GM21526 (cell line): ENCODE measurements at regions not wholly inside any gene's neighbourhood (a gene's known extent, or its start where the extent isn't known, plus 50 kb on each side); places are given as distances from the start of the nearest gene placed in this dataset.
"Not testable (repeated sequence)": the region's sequence is repeated elsewhere in the genome, so short reads cannot be mapped to it uniquely, and the experiment has no call there.

Experiments
- ATAC-seq: cut with Tn5 transposase; IDR thresholded peaks from one replicate; pipeline ENCODE4 v1.9.1; 2021; ENCODE audit warnings: moderate library complexity; ENCODE audit not compliant: unreplicated experiment, low FRiP score

GRCh38 chr12:91774434-91774921 is 371.2 kb downstream of the BTG1 start:
- no peak for ATAC-seq

GRCh38 chr12:91773749-91774429 is 371.8 kb downstream of the BTG1 start:
- no peak for ATAC-seq

GRCh38 chr12:91772411-91772810 is 373.2 kb downstream of the BTG1 start:
- no peak for ATAC-seq

GRCh38 chr12:91769736-91770135 is 375.9 kb downstream of the BTG1 start:
- ATAC-seq: no peak

GRCh38 chr12:91767237-91767636 is 378.4 kb downstream of the BTG1 start:
- no peak for ATAC-seq

GRCh38 chr12:91766454-91766853 is 379.2 kb downstream of the BTG1 start:
- no peak for ATAC-seq

- no peak for ATAC-seq
Measured at GRCh38 chr12:91763654-91764370, 381.8 kb downstream of the BTG1 start.

GRCh38 chr12:91753649-91754048 is 392.0 kb downstream of the BTG1 start:
- ATAC-seq: no peak

GRCh38 chr12:91746976-91747375 is 398.7 kb downstream of the BTG1 start:
- ATAC-seq: no peak

- no peak for ATAC-seq
Measured at GRCh38 chr12:91744597-91744996, 401.0 kb downstream of the BTG1 start.

- no peak for ATAC-seq
Measured at GRCh38 chr12:91743704-91744321, 401.8 kb downstream of the BTG1 start.

GRCh38 chr12:91743280-91743679 is 402.4 kb downstream of the BTG1 start:
- ATAC-seq: no peak

- ATAC-seq: no peak
Measured at GRCh38 chr12:91741932-91742331, 403.7 kb downstream of the BTG1 start.

GRCh38 chr12:91733846-91734245 is 411.8 kb downstream of the BTG1 start:
- ATAC-seq: not testable (repeated sequence)

GRCh38 chr12:91732086-91732485 is 413.6 kb downstream of the BTG1 start:
- no peak for ATAC-seq

- no peak for ATAC-seq
Measured at GRCh38 chr12:91729543-91729942, 416.1 kb downstream of the BTG1 start.

- no peak for ATAC-seq
Measured at GRCh38 chr12:91723191-91723590, 422.5 kb downstream of the BTG1 start.

GRCh38 chr12:91722072-91722471 is 423.6 kb downstream of the BTG1 start:
- no peak for ATAC-seq

- no peak for ATAC-seq
Measured at GRCh38 chr12:91721023-91721422, 424.6 kb downstream of the BTG1 start.

GRCh38 chr12:91718326-91718725 is 427.3 kb downstream of the BTG1 start:
- ATAC-seq: no peak

GRCh38 chr12:91717804-91718203 is 427.8 kb downstream of the BTG1 start:
- ATAC-seq: no peak

- ATAC-seq: not testable (repeated sequence)
Measured at GRCh38 chr12:91711925-91712324, 433.7 kb downstream of the BTG1 start.
